ENCODE measurements at regions not wholly inside any gene's neighbourhood (a gene's known extent, or its start where the extent isn't known, plus 50 kb on each side); places are given as distances from the start of the nearest gene placed in this dataset.
"Not testable (repeated sequence)": the region's sequence is repeated elsewhere in the genome, so short reads cannot be mapped to it uniquely, and the experiment has no call there.

DNA sequence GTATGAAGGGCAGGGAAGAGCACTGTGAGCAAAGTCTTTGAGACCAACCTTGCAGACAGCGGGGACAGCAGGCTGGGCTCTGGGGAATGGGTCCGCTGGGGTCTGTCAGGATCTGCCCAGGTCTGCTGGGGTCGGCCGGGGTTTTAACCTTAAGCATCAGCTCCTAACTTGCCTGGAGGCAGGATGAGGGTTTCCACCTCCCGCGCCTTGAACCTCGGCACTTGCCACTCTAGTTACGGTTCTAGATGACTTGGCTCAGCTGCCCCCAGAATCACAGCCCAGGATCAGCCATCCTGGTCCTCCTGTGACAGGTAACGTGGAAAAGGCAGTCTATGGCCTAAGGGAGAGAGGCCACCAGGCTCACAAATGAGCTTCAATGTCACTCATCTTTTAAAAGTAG, 50.4 kb upstream of the CACUL1 start:
- no peak for DNase-seq

DNA sequence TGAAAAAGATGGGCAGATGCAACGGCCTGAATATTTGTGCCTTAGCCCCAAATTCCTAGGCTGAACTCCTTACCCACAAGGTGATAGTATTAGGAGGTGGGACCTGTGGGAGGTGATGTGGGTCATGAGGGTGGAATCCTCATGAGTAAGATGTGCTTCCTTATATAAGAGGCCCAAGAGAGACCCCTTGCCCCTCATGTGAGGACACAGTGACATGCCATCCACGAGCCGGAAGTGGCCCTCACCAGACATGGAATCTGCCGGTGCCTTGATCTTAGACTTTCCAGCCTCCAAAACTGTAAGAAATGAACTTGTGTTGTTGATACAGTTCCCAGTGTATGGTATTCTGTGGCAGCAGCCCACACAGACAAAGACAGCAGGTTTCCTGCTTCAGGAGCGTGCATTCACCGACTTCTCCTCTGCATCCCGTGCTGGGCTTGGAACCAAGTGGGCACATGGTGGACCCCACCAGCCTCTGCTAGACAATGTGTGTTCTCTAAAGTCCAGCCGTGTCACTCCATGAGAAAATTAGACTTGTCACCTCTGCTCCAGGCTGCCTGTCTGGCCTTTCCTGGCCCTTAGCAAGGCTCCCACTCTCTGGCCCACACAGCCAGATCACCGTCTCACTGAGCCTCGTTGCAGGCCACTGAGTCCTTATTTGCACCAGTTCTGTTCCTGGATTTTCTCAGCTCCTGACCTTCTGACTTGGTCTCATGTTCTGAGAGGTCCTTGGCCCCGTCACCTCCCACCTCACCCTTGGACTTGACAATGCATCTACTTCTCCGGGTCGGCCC, 52.9 kb upstream of the CACUL1 start:
- DNase-seq: no peak

DNA sequence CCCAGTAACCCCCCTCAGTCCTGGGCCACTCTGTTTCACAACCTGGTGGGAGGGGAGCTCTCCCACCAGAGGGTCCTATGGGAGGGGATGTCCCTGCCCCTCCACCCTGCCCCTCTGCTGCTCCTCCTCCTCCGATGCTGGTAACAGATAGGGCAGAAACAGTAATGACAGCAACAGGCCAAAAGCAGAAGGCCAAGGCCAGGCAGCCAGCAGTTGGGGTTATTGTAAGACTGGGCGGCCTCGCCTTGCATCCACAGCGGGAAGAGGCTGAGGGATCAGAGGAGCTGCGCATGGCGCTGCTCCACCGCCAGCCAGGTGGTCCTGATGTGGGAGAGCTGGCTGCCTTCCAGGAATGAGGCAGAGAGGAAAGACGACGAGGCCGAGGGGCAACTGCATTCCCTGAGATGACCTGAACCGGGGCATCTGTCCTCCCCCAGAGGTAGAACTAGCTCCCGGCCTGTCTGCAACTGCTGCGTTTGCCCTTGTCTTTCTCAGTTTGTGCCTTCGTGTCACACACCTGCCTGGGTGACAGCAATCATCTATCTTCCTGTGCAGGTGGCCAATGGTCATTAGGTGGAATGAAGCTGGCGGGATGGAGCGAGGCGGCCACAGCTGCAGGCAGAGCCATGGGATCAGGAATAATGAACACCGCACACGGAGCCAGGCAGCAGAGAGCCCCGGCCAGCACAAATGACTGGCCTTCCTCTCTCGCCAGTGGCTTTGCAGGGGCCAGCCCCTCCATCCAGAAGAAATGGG, 54.0 kb upstream of the CACUL1 start:
- DNase-seq: peak; percentile 46

GRCh38 chr10:118809357-118810220, 54.8 kb upstream of the CACUL1 start:
- DNase-seq: peak; percentile 32

DNA sequence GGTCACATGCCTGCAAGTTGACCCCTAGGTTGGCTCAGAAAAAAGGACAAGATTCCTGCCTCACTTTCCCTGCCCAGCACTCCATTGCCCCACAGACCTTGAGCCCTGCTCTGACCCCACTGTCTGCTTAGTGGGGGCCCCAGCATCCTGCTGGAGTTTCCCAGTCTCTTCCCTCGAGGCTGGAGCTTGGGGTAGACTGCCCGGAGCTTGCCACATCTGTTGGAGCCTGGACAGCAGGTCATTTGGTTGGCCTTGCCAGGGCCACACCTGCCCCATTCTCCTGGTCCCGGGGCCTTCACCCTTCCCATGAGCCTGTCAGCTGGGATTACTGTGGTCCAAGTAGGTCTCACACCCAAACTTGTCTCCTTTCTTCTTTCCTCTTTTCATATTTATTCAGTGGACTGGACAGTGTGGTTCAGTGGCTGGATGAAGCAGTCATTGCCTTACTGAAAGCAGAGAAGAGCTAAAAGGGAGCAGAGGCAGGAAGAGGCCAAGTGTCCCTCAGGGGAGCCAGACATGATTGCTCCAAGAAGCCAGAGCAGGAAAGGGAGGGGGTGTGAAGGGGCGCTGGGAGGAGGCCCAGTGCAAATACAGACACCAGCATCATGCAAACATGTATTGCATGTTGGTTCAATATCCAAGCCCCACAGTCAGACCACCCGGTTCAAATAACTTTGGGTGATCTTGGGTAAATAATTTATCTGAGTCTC, 56.2 kb upstream of the CACUL1 start:
- DNase-seq: peak; percentile 41

- peak; percentile 18 for DNase-seq
Measured at GRCh38 chr10:118811675-118812392, 57.1 kb upstream of the CACUL1 start.

DNA sequence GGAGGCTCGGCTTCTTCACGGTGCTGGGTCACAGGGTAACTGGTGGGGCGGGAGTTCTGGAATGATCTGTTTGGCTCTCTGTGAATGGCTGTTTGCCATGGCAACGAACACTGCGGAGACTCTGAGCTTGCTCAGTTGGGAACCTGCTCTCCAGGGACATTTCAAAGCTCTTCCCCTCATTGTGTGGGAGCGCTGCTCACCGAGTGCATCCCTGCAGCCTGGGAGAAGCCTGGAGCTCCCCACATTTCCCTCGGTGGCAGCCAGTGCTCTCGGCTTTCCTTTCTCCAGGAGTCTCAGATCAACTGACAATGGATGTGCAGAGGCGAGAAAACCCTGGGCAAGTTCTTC, 57.6 kb upstream of the CACUL1 start:
- DNase-seq: no peak

DNA sequence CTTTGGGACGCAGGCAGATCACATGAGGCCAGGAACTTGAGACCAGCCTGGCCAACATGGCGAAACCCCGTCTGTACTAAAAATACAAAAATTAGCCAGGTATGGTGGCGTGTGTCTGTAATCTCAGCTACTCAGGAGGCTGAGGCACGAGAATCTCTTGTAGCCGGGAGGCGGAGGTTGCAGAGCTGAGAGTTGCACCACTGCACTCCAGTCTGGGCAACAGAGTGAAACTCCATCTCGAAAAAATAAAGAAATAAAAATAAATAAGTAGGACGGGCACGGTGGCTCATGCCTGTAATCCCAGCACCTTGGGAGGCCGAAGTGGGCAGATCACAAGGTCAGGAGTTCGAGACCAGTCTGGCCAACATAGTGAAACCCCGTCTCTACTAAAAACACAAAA, 58.2 kb upstream of the CACUL1 start:
- DNase-seq: not testable (repeated sequence)

DNA sequence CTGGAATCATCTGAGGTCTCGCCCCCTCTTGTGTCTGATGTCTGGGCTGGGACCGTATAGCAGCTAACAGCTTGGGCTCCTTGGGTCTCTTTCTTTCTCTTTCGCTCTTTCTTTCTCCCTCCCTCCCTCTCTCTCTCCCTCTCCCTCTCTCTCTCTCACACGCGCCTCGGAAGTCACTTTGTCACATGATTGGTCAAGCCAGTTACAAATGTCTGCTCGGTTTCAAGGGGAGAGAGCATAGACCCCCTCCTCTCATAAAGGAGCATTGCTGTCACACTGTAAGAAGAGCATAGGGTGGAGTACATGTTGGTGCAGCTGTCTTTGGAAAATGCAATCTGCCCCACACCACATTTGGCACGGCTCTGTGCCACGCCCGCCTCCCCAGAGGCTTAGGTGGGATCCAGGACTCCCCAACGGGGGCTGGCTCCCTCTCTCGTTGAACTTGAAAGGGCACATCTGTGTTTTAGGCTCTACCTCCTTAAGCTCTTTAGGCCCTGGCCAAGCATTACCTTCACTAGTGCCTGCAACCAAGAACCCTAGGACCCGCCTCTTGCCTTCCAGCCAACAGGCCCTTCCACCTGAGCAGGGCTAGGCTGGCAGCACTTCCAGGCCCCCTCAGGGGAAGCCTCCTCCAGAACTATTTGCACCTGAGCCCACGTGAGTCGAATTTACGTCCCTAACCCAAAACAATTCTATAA, 61.9 kb upstream of the CACUL1 start:
- DNase-seq: no peak

- DNase-seq: no peak
Measured at GRCh38 chr10:118817328-118818068, 62.7 kb upstream of the CACUL1 start.

DNA sequence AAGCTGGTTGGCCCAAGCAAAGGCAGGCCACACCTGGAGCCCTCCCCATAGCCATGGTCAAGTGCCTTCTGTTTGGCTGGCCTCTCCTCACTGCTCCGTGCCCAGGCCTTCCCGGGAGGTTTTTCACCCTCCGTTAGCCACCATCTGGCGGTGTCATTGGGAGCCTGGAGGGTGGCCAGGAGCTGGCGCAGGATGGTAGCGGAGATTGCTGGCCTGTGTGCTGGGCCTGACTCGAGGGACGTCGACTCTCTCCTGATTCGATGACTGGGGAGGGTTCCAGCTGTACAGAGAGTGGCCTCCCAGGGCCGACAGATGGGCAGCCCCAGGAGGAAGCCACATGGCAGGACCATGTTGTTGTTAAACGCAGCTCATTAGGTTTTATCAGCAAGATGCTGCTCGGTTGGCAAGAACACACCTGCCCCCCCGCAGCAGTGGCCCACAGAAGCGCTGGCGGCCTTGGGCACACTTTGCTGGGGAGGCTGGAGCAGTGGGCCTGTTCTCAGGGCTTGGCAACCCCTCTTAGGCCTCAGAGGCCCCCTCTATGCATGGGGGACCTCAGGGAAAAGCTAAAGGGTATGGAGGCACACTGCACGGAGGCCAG, 64.0 kb upstream of the CACUL1 start:
- no peak for DNase-seq

GRCh38 chr10:118820326-118821116, 65.8 kb upstream of the CACUL1 start:
- no peak for DNase-seq

GRCh38 chr10:118823256-118823907, 68.6 kb upstream of the CACUL1 start:
- no peak for DNase-seq

GRCh38 chr10:118827053-118827452, 72.3 kb upstream of the CACUL1 start:
- DNase-seq: no peak

DNA sequence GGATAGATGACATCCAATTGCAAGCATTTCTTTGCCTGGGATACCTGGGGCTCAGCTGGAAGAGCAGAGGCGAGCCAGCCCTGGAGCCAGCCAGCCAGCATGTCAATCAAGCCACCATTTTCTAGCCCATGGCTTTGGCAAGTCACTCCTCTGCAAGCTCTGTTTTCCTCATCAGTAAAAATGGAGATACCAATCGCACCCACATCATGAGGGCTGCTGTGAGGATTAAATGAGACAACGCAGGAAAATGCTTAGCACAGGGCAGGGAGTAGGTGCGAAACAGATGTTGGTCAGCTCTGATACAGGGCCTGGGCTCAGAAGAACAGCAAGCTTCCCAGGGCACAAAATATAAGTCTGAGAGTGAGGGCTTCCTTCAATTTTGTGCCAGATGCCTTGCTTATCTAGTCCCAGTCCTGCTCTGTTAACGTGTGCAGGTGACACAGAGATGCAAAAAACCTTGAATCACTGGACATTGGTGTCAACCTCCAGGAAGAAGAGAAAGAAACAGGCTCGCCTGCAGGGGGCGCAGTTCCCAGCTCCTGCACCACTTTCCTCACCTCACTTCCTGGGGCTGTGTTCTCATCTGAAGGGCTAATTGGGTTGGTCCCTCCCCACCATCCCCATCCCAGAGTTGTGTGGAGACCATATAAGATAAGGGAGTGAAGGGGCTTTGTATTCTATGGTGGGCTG, 72.8 kb upstream of the CACUL1 start:
- no peak for DNase-seq

DNA sequence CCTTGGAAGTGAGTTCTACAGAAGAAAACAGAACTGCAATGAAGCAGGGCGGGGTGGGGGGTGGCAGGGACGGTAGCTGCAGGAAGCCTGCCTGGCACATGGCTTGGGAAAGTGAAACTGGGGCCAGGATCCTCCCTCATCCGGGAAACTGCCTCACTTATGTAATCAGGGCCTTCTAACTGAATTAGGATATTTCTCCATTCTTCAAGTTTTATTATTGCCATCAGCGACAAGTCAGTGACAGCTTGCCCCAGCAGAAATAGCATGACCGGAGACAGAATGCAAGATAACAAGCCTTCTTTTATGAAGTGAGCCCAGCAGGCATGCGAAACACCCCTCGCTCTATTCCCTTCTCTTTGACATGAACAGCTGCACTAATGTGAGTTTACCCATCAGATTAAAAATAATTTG, 77.5 kb upstream of the CACUL1 start:
- DNase-seq: peak; percentile 64

GRCh38 chr10:118834370-118834769, 79.6 kb upstream of the CACUL1 start:
- DNase-seq: not testable (repeated sequence)

- DNase-seq: no peak
Measured at GRCh38 chr10:118835682-118836326, 81.0 kb upstream of the CACUL1 start.

Data from right forelimb (tissue), 1 donor.